Mesothelial cell of epicardium (in vitro differentiated cells): ENCODE measurements at regions not wholly inside any gene's neighbourhood (a gene's known extent, or its start where the extent isn't known, plus 50 kb on each side); places are given as distances from the start of the nearest gene placed in this dataset.

Source experiments
- DNase-seq, 2 experiments: peaks; one replicate each; pipeline ENCODE4 v3.0.0; 2021; ENCODE audit warnings: low spot score in 2 of 2; ENCODE audit not compliant: unreplicated experiment in 2 of 2
- H3K27ac Mint-ChIP-seq: 2 replicates; pipeline ENCODE4 v1.8.0; 2021; ENCODE audit warnings: mixed read lengths
- H3K27me3 Mint-ChIP-seq: 2 replicates; pipeline ENCODE4 v1.8.0; 2021; ENCODE audit warnings: low read depth, mixed read lengths
- H3K36me3 Mint-ChIP-seq: 2 replicates; pipeline ENCODE4 v1.8.0; 2021; ENCODE audit warnings: mixed read lengths
- H3K4me1 Mint-ChIP-seq: 2 replicates; pipeline ENCODE4 v1.8.0; 2021; ENCODE audit warnings: mixed read lengths
- H3K4me3 Mint-ChIP-seq: 2 replicates; pipeline ENCODE4 v1.8.0; 2021; ENCODE audit warnings: mild to moderate bottlenecking, moderate library complexity, mixed read lengths
- H3K9me3 Mint-ChIP-seq: 2 replicates; pipeline ENCODE4 v1.8.0; 2021; ENCODE audit warnings: mixed read lengths
- CTCF ChIP-seq: fragments of 200-600 bp; sonication (generic); IDR thresholded peaks from one replicate; pipeline ENCODE4 v1.5.0; 2021; ENCODE audit warnings: antibody characterized with exemption; ENCODE audit not compliant: unreplicated experiment

- Mint-ChIP-seq H3K36me3 (peaks cover 2% of the 10 kb centered on the region), H3K27ac (no peak overlapping the region), H3K27me3 (no peaks in the 10 kb centered on the region), H3K4me1 (peaks cover 4% of the 10 kb centered on the region), H3K4me3 (no peak overlapping the region), H3K9me3 (peaks cover 19% of the 10 kb centered on the region)
- no peak for DNase-seq
- no peak for TF ChIP-seq CTCF
Measured at GRCh38 chr12:94033101-94033500, 115.3 kb upstream of the PLXNC1 start.

- Mint-ChIP-seq H3K27ac (no peak overlapping the region), H3K4me1 (peaks cover 4% of the 10 kb centered on the region), H3K36me3 (peaks cover 2% of the 10 kb centered on the region), H3K4me3 (no peak overlapping the region), H3K9me3 (peaks cover 18% of the 10 kb centered on the region), H3K27me3 (no peaks in the 10 kb centered on the region)
- no peak for TF ChIP-seq CTCF
- DNase-seq: no peak
Measured at GRCh38 chr12:94033784-94034183, 114.6 kb upstream of the PLXNC1 start.

GRCh38 chr12:94037444-94037843 lies 110.9 kb upstream of the PLXNC1 start:
- no peak for DNase-seq
- Mint-ChIP-seq H3K27ac (no peak overlapping the region), H3K36me3 (peaks cover 5% of the 10 kb centered on the region), H3K4me1 (peaks cover 2% of the 10 kb centered on the region), H3K27me3 (no peaks in the 10 kb centered on the region), H3K9me3 (peaks cover 24% of the 10 kb centered on the region), H3K4me3 (no peak overlapping the region)
- no peak for TF ChIP-seq CTCF

- DNase-seq: no peak
- Mint-ChIP-seq H3K27ac (no peak overlapping the region), H3K4me1 (no peaks in the 10 kb centered on the region)
Measured at GRCh38 chr12:94038605-94039004, 109.8 kb upstream of the PLXNC1 start.

GRCh38 chr12:94039199-94039840 lies 109.1 kb upstream of the PLXNC1 start:
- peaks cover 5% of the 10 kb centered on the region for H3K36me3 Mint-ChIP-seq
- no peak for TF ChIP-seq CTCF
- H3K9me3 Mint-ChIP-seq: peaks cover 23% of the 10 kb centered on the region
- H3K4me1 Mint-ChIP-seq: no peaks in the 10 kb centered on the region
- no peak overlapping the region for H3K27ac Mint-ChIP-seq
- no peak for DNase-seq
- no peak overlapping the region for H3K4me3 Mint-ChIP-seq
- no peaks in the 10 kb centered on the region for H3K27me3 Mint-ChIP-seq

More at GRCh38 chr12:94038605-94039004, 109.8 kb upstream of the PLXNC1 start:
- H3K27me3 Mint-ChIP-seq: no peaks in the 10 kb centered on the region
- TF ChIP-seq CTCF: no peak
- H3K9me3 Mint-ChIP-seq: peaks cover 24% of the 10 kb centered on the region
- peaks cover 5% of the 10 kb centered on the region for H3K36me3 Mint-ChIP-seq
- H3K4me3 Mint-ChIP-seq: no peak overlapping the region

- Mint-ChIP-seq H3K9me3 (peaks cover 17% of the 10 kb centered on the region), H3K4me1 (no peaks in the 10 kb centered on the region), H3K4me3 (no peak overlapping the region), H3K36me3 (peaks cover 5% of the 10 kb centered on the region), H3K27me3 (no peaks in the 10 kb centered on the region), H3K27ac (no peak overlapping the region)
- TF ChIP-seq CTCF: no peak
- no peak for DNase-seq
Measured at GRCh38 chr12:94039914-94040313, 108.5 kb upstream of the PLXNC1 start.
